ENCODE measurements at regions not wholly inside any gene's neighbourhood (a gene's known extent, or its start where the extent isn't known, plus 50 kb on each side); places are given as distances from the start of the nearest gene placed in this dataset.
A peak's percentile ranks its signal among the peaks of the same experiment; 100 is the strongest.

GRCh38 chr12:124410354-124411175 lies 115.7 kb downstream of the RFLNA start:
- in situ Hi-C loops (cut with HindIII; ENCODE audit: low sequenced_read_pairs) = no loop called here
- no peak for DNase-seq (ENCODE audit: low spot score)

GRCh38 chr12:124408822-124409517 lies 114.1 kb downstream of the RFLNA start:
- no peak for DNase-seq (ENCODE audit: low spot score)
- in situ Hi-C loops (cut with HindIII; ENCODE audit: low sequenced_read_pairs) = no loop called here

DNA sequence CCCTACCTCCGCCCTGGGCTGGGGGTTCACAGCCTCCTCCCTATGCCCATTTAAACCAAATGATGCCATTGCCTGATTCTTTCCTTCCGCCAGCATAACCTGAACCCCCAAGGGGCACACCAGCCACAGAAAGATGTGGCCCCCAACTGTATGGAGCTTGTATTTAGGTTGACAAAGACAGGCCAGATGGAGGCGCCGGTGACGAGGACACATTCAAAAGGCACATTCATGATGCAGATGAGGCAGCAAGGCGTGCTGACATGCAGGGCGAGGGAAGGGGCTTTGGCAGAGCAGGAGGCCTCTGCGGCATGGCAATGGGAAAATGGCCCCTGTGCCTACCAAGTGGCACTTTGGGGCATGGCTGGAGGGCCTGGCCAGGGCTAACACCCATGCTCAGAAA lies 112.2 kb downstream of the RFLNA start:
- no peak for DNase-seq (ENCODE audit: low spot score)
- in situ Hi-C loops (cut with HindIII; ENCODE audit: low sequenced_read_pairs) = no loop called here

GRCh38 chr12:124406043-124406442 lies 111.2 kb downstream of the RFLNA start:
- no peak for DNase-seq (ENCODE audit: low spot score)
- in situ Hi-C loops (cut with HindIII; ENCODE audit: low sequenced_read_pairs) = no loop called here

DNA sequence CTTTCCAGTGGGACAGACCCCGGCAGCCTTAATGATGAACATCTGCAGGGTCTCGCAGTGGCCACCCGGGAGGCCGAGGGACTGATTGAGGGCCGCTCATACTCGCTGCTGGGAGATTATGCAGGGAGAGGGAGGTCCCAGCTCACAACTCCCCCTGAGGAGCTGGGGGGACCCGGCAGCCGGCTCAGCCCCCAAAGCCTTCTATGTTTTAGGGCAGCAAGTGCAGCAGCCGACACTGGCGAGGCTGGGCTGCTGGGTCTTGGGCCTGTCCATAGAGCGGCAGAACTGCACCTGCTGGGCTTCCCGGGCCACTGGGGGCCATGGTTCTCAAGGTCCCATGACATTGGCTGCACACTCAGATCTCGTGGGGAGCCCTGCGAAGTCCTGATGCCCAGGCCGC lies 110.7 kb downstream of the RFLNA start:
- in situ Hi-C loops (cut with HindIII; ENCODE audit: low sequenced_read_pairs) = no loop called here
- DNase-seq (ENCODE audit: low spot score) = no peak

DNA sequence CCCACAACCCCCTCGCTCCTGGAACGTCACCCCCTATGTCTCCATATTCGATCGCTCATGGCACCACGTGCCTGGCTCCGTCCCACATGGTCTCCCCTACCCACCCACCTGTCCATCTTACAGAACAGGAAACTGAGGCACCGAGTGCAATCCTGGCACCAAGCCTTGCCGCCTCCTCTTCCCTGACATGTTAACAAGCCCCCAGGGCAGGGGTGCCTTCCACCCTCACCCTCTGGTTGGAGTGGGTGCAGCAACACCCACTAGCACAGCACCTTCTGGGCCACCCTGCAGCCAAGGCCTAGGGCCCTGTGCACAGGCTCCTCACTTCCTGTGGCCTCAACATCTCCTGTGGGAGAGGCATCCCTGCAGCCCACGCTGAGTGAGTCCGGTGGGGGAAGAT lies 110.3 kb downstream of the RFLNA start:
- no peak for DNase-seq (ENCODE audit: low spot score)
- in situ Hi-C loops (cut with HindIII; ENCODE audit: low sequenced_read_pairs) = no loop called here

DNA sequence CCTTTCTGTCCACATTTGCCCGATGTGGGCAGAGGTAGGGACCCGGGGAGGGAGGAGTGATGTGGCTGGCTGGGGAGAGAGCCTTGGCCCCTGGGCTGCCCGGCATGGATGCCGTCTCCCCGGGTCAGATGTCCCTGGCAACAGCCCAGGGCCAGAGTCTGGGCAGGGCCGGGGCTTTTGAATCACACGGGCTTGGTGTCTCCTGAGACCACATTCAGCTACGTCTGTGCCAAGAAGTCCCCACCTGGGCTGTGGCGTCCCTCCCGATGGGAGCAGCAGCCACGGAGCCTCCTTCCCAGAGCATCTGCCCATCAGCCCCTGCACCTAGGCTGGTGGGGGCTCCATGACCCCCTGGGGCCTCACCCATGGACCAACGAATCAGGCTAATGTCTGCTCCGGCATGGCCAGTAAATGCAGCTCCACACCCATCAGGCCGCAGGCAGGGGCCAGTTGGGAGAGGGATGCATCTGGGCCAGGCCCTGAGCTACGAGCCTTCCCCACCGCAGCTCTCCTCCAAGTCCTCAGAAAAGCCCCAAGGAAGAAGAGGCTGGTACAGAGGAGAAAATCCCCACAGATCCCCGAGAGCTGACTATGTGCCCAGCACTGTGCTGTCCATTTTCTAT lies 109.4 kb downstream of the RFLNA start:
- no peak for DNase-seq (ENCODE audit: low spot score)

GRCh38 chr12:124403273-124403672 lies 108.4 kb downstream of the RFLNA start:
- in situ Hi-C loops (cut with HindIII; ENCODE audit: low sequenced_read_pairs) = no loop called here
- DNase-seq (ENCODE audit: low spot score) = peak; percentile 89

More for the DNA sequence above, 109.4 kb downstream of the RFLNA start:
- in situ Hi-C loops (cut with HindIII; ENCODE audit: low sequenced_read_pairs) = no loop called here

GRCh38 chr12:124402248-124403066 lies 107.6 kb downstream of the RFLNA start:
- no peak for DNase-seq (ENCODE audit: low spot score)
- in situ Hi-C loops (cut with HindIII; ENCODE audit: low sequenced_read_pairs) = no loop called here

GRCh38 chr12:124401704-124402221 lies 106.9 kb downstream of the RFLNA start:
- no peak for DNase-seq (ENCODE audit: low spot score)
- in situ Hi-C loops (cut with HindIII; ENCODE audit: low sequenced_read_pairs) = no loop called here

GRCh38 chr12:124400124-124400523 lies 105.2 kb downstream of the RFLNA start:
- DNase-seq (ENCODE audit: low spot score) = no peak
- in situ Hi-C loops (cut with HindIII; ENCODE audit: low sequenced_read_pairs) = no loop called here

DNA sequence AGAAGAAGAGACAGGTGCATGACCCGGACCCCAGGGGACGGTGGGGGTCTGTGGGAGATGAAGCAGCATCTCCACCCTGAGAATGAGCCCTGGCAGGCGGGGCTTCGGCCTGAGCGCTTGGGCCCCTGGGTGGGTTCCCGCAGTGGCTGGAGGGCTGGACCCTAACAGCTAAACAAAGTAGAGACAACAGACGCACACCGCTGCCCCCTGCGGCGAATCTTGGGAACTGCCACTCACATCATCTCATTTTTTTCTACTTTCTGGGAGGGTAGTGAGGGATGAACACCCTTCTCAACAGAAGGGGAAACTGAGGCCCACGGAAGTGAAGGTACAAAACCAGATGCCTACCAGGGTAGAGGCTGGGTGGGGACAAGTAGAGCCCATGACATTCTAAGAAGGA lies 104.7 kb downstream of the RFLNA start:
- in situ Hi-C loops (cut with HindIII; ENCODE audit: low sequenced_read_pairs) = no loop called here
- DNase-seq (ENCODE audit: low spot score) = no peak

GRCh38 chr12:124398578-124399227 lies 103.8 kb downstream of the RFLNA start:
- in situ Hi-C loops (cut with HindIII; ENCODE audit: low sequenced_read_pairs) = no loop called here
- DNase-seq (ENCODE audit: low spot score) = no peak

DNA sequence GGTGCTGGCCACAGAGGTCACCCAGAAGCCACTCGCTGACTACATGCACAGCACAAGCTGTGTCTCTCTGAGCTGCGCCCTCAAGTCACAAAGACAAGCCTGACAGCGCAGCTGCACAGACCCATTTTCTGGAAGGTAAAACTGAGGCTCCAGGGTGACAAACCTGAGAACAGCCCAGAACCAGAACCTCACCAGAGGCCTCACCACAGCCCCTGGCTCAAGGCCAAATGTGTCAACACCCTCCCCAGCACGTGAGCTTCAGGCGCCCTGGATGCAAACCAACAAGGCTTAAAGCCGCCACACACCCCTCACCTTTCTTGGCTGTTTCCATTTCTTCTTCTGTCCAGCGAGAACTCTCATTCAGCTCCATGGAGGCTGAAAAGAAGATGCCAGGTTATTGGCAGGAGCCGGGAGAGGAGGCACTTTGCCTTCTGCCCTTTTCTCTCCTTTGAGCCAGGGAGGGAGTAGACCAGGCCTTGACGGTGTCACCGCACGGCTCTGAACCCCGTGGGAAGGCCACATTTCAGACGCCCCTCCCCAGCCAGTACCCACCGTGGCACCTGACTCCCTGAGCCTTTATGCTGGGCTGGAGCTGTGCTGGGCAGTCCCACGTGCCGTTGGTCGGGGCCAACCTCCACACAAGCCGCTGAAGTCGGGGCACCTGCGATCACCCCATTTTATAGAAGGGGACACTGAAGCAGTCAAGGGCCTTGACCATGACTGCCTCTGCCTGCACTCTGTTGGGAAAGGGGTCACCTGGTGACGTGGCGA lies 103.1 kb downstream of the RFLNA start:
- no peak for DNase-seq (ENCODE audit: low spot score)
- in situ Hi-C loops (cut with HindIII; ENCODE audit: low sequenced_read_pairs) = no loop called here

DNA sequence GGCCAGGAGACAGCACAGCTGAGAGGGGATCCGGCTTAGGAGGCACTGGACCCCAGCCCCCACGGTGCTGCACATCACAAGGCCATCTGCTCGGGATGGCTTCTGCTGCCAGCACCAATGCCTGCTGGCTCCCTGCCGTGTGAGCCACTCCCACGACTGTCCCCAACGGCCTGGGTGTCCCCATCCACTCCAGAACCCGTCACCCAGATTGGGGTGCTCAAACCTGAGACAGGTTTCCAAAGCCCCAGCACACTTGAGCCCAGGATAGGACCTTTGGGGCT lies 102.4 kb downstream of the RFLNA start:
- DNase-seq (ENCODE audit: low spot score) = no peak
- in situ Hi-C loops (cut with HindIII; ENCODE audit: low sequenced_read_pairs) = no loop called here

- in situ Hi-C loops (cut with HindIII; ENCODE audit: low sequenced_read_pairs) = no loop called here
Observed at GRCh38 chr12:124396544-124397398, 101.9 kb downstream of the RFLNA start.

DNA sequence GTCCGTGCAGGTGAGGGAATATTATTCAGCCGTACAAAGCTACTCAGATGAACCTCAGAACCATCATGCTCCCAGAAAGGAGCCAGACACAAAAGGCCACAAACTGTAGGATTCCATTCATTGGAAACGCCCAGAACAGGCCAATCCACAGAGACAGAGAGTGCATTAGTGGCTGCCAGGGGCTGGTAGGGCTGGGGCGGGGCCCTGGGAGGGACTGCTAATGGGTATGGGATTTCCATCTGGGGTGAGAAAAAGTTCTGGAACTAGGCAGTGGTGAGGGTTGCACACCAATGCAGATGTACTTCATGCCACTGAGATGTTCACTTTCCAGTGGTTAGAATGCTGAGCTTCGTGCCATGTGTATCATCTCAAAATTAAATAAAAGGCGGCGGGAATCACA lies 101.1 kb downstream of the RFLNA start:
- no peak for DNase-seq (ENCODE audit: low spot score)
- in situ Hi-C loops (cut with HindIII; ENCODE audit: low sequenced_read_pairs) = no loop called here

More at GRCh38 chr12:124396544-124397398, 101.9 kb downstream of the RFLNA start:
- no peak for DNase-seq (ENCODE audit: low spot score)

Measured in G401 (cell line).